Astrocyte (in vitro differentiated cells and primary cell): ENCODE measurements at regions not wholly inside any gene's neighbourhood (a gene's known extent, or its start where the extent isn't known, plus 50 kb on each side); places are given as distances from the start of the nearest gene placed in this dataset.

Source experiments
- EZH2 ChIP-seq: IDR thresholded peaks from 2 replicates; pipeline ENCODE4 v1.6.1; 2012; ENCODE audit warnings: mild to moderate bottlenecking, low read length, inconsistent platforms; ENCODE audit not compliant: insufficient read depth
- TF ChIP-seq, protein P1 (sequence below): IDR thresholded peaks from 2 replicates; pipeline ENCODE4 v1.5.1; 2011; ENCODE audit warnings: low read depth, mild to moderate bottlenecking, inconsistent platforms, low read length, moderate library complexity; ENCODE audit not compliant: insufficient read depth

DNA sequence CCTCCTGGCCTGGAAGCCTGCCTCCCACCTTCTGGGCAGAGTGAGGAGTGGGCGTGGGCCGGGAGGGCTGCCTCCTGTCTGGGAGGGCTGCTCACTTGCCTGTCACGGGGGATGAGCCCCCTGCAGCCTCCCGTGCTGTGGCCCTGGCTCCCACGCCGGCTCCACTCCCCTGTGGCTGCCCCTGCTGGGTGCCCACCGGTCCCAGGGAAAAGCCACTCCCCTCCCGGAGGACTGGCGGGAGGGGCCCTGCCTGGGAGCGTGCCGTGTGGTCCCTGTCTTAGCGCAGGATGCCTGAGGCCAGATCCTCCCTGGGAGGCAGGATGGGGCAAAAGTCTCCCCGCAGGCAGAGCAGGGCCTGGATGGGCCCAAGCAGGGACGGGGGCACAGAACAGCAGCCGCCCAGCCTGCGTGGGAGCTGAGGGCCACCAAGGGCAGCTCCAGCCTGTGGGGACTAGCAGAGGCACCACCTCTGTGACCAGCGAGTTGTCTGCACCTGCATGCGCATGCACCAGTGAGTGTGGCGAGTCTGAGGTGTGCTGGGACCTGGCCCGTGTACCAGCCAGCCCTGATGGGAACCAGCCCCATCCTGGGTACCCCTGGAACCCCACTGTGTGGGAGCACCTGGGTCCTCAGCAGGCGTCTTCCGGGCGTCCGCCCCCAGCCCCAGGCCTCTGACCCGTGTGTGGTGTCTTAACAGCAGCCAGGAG, 339.9 kb downstream of the SEC14L1 start:
- TF ChIP-seq, protein P1, sequence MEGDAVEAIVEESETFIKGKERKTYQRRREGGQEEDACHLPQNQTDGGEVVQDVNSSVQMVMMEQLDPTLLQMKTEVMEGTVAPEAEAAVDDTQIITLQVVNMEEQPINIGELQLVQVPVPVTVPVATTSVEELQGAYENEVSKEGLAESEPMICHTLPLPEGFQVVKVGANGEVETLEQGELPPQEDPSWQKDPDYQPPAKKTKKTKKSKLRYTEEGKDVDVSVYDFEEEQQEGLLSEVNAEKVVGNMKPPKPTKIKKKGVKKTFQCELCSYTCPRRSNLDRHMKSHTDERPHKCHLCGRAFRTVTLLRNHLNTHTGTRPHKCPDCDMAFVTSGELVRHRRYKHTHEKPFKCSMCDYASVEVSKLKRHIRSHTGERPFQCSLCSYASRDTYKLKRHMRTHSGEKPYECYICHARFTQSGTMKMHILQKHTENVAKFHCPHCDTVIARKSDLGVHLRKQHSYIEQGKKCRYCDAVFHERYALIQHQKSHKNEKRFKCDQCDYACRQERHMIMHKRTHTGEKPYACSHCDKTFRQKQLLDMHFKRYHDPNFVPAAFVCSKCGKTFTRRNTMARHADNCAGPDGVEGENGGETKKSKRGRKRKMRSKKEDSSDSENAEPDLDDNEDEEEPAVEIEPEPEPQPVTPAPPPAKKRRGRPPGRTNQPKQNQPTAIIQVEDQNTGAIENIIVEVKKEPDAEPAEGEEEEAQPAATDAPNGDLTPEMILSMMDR: no peak
- no peak for TF ChIP-seq EZH2
